RWPE1 (cell line): ENCODE measurements at regions not wholly inside any gene's neighbourhood (a gene's known extent, or its start where the extent isn't known, plus 50 kb on each side); places are given as distances from the start of the nearest gene placed in this dataset.

Experiments used
- CTCF ChIA-PET: fragments of 350-600 bp; sonication (Branson Sonifier 250); formaldehyde crosslinking; extraction: SDS; loops from one replicate; lab custom pipeline; 2021; lab: Yijun Ruan, JAX
- POLR2A ChIA-PET: fragments of 400-600 bp; formaldehyde crosslinking; extraction: SDS; loops from one replicate; lab custom pipeline; 2020; ENCODE audit warnings: antibody characterized with exemption; ENCODE audit not compliant: low non-redundant PET; lab: Yijun Ruan, JAX
- DNase-seq: peaks from one replicate; pipeline ENCODE4 v3.0.0; 2012; ENCODE audit warnings: low spot score
- H3K27ac ChIP-seq: fragments of 450-650 bp; 2 replicates; pipeline ENCODE4 v1.5.1; 2017
- TF ChIP-seq, protein P1 (sequence below): fragments of 450-650 bp; conservative IDR thresholded peaks from 2 replicates; pipeline ENCODE4 v1.5.1; 2017; ENCODE audit warnings: low read depth, mild to moderate bottlenecking

- POLR2A ChIA-PET = no interaction called here
These were observed 232.2 kb downstream of the IDS start for GRCh38 chrX:149272690-149273463.

DNA sequence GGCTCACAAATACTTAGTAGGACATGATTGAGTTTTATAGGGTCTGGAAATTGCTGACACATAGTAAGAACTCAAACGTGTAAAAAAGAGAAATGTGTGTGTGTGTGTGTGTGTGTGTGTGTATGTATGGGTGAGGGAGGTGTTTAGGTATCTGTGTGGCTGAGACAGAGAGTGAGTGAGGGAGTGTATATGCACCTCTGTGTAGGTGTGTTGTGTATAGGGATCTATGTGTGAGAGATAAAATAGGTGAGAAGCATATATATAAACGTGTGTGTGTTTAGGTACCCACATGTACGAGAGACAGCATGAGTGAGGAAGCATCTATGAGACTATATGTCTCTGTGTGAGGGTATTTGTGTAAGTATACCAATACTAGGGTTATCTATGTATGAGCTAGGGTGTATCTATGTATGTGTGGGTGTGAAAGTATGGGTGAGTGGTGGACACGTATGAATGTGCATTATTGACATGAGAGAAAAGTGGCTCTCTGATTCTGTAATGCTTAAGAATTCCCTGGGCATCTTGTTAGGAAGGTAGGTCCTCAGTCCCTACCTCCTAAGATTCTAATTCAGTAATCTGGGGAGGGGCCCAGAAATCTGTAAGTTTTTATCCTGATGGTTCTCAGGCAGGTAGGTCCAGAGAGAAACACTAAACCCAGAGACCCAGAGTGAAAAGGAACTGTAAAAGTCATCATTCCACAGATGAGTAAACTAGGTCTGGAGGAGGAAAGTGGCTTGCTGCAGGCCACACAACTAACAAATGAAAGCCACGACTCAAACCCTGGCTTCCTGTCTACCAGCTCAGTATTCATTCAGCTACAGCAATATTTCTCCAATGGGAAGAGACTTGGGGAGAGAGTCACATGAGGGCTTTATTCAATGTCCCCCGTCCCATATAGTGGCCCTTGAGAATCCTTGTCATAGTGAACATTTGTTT is 237.0 kb downstream of the IDS start:
- TF ChIP-seq, protein P1, sequence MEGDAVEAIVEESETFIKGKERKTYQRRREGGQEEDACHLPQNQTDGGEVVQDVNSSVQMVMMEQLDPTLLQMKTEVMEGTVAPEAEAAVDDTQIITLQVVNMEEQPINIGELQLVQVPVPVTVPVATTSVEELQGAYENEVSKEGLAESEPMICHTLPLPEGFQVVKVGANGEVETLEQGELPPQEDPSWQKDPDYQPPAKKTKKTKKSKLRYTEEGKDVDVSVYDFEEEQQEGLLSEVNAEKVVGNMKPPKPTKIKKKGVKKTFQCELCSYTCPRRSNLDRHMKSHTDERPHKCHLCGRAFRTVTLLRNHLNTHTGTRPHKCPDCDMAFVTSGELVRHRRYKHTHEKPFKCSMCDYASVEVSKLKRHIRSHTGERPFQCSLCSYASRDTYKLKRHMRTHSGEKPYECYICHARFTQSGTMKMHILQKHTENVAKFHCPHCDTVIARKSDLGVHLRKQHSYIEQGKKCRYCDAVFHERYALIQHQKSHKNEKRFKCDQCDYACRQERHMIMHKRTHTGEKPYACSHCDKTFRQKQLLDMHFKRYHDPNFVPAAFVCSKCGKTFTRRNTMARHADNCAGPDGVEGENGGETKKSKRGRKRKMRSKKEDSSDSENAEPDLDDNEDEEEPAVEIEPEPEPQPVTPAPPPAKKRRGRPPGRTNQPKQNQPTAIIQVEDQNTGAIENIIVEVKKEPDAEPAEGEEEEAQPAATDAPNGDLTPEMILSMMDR = no peak
- ChIA-PET CTCF (no interaction called here), POLR2A (no interaction called here)
- H3K27ac ChIP-seq = no peak overlapping the region
- DNase-seq = no peak

More at GRCh38 chrX:149272690-149273463, 232.2 kb downstream of the IDS start:
- TF ChIP-seq, protein P1 = no peak
- CTCF ChIA-PET = no interaction called here
- DNase-seq = no peak
- no peak overlapping the region for H3K27ac ChIP-seq

DNA sequence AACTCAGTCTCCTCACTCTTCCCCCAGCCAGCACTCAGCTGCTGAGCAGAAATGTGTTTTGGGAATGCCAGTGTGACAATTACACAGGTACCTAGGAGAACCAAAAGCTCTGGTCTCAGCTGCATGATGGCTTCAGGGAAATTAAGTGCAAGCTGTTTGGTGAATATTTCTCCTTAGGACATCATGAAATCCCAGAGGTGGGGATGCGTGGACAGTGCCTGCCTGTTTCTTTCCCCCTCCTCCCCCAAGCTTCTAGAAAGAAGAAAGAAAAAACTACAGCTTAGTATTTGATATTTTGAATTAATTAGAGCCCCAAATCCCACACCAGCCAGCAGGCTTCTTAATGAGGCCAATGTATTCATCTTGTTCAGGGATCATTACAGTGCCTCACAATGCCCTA is 243.0 kb downstream of the IDS start:
- H3K27ac ChIP-seq = no peak overlapping the region
- TF ChIP-seq, protein P1 = no peak
- DNase-seq = no peak
- ChIA-PET CTCF (no interaction called here), POLR2A (no interaction called here)

- H3K27ac ChIP-seq = no peak overlapping the region
- peak; percentile 25 for DNase-seq
- TF ChIP-seq, protein P1 = no peak
- POLR2A ChIA-PET = no interaction called here
- CTCF ChIA-PET = interaction anchor here (0.7 kb wide), 1 partner anchor 141 kb away, joined by 3 read pairs; no protein-coding TSS in a partner anchor
These were observed 245.9 kb downstream of the IDS start for GRCh38 chrX:149259241-149259640.

DNA sequence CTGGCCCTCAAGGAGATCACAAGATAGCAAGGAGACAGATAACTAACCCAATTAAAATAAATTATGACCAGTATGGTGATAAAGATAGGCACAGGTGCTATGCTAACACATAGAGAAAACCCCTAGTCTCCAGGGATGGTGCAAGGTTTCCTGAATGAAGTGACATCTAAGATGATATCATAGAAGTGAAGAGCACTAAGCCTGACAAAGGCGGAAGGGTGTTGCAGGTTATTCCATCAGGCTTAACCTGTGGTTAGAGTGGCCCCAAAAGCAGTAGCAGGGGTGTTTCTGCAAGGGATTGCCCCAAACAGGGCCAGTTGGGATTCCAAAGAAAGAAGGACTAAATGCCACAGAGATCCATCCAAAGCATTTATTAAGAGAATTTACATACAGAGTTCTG is 249.2 kb downstream of the IDS start:
- no peak for DNase-seq
- ChIA-PET CTCF (no interaction called here), POLR2A (no interaction called here)
- TF ChIP-seq, protein P1 = no peak
- H3K27ac ChIP-seq = no peak overlapping the region

DNA sequence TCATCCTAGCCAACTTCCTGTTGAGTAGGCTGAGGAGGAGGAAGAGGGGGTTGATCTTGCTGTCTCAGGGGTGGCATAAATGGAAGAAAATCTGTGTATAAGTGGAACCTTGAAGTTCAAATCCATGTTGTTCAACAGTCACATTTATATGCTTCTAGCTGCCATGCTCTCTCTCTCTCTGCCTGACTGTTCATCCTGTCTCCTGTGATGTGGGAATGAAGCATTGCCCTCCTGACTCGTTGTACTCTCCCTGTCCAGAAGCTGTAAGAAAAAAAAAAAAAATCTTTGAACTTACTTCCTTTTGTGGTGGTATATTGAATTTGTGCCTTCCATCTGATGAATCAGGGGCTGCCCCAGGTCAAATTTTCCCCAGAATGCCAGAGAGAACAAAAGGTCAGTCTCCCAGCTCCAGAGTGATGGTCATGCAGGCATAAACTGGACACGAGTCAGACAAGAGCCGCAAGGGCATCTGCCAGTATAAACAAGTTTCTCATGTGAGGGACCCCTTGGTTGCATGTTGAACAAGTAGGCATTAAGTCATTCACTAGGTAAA is 257.0 kb downstream of the IDS start:
- ChIA-PET POLR2A (no interaction called here), CTCF (interaction anchor here (0.6 kb wide), 2 partner anchors 551 to 639 kb away, joined by 3 to 5 read pairs; no protein-coding TSS in a partner anchor)
- no peak overlapping the region for H3K27ac ChIP-seq
- TF ChIP-seq, protein P1 = no peak
- no peak for DNase-seq
